HEK293 (cell line): ENCODE measurements at regions not wholly inside any gene's neighbourhood (a gene's known extent, or its start where the extent isn't known, plus 50 kb on each side); places are given as distances from the start of the nearest gene placed in this dataset.

Experiments used
- CTCF ChIA-PET: fragments of 350-600 bp; formaldehyde crosslinking; extraction: SDS; loops from one replicate; lab custom pipeline; 2021; ENCODE audit warnings: antibody characterized with exemption; lab: Yijun Ruan, JAX
- POLR2A ChIA-PET: fragments of 300-600 bp; formaldehyde crosslinking; extraction: SDS; loops from one replicate; lab custom pipeline; 2020; ENCODE audit warnings: antibody characterized with exemption, inconsistent platforms; lab: Yijun Ruan, JAX
- H3K27ac ChIP-seq: fragments of 200-500 bp; sonication (Bioruptor generic); 2 replicates; pipeline ENCODE4 v1.5.1; 2014; ENCODE audit warnings: low read depth, low read length, control low read depth, inconsistent platforms; ENCODE audit errors: extremely low read depth
- H3K36me3 ChIP-seq, 2 experiments: fragments of 200-500 bp in 1 of 2; sonication (Bioruptor generic) in 1 of 2; 1 replicate in 1 of 2; 2 replicates in 1 of 2; pipeline ENCODE4 v1.5.1; 2014 to 2017; ENCODE audit warnings: inconsistent platforms in 2 of 2, low read length in 2 of 2; ENCODE audit not compliant: control insufficient read depth in 2 of 2, insufficient read depth in 1 of 2
- H3K4me1 ChIP-seq: fragments of 200-500 bp; sonication (Bioruptor generic); 2 replicates; pipeline ENCODE4 v1.5.1; 2014; ENCODE audit warnings: mild to moderate bottlenecking, low read length, inconsistent platforms; ENCODE audit not compliant: control insufficient read depth, insufficient read depth
- H3K4me3 ChIP-seq: 2 replicates; pipeline ENCODE4 v1.5.1; 2011; ENCODE audit warnings: low read depth, mild to moderate bottlenecking, control low read depth, low read length, moderate library complexity
- H3K9me3 ChIP-seq: fragments of 200-500 bp; sonication (Bioruptor generic); 2 replicates; pipeline ENCODE4 v1.5.1; 2014; ENCODE audit warnings: low read depth, low read length, inconsistent platforms; ENCODE audit not compliant: control insufficient read depth, insufficient read depth
- KLF1 ChIP-seq: fragments of 450-650 bp; formaldehyde crosslinking; IDR thresholded peaks from 2 replicates; pipeline ENCODE4 v1.5.1; 2016; ENCODE audit warnings: missing biosample characterization, missing genetic modification characterization
- KLF16 ChIP-seq: fragments of 450-650 bp; formaldehyde crosslinking; IDR thresholded peaks from 2 replicates; pipeline ENCODE4 v1.5.1; 2017; ENCODE audit warnings: missing biosample characterization, missing genetic modification characterization
- KLF7 ChIP-seq: fragments of 450-650 bp; formaldehyde crosslinking; IDR thresholded peaks from 2 replicates; pipeline ENCODE4 v1.5.1; 2016; ENCODE audit warnings: missing biosample characterization, missing genetic modification characterization, borderline replicate concordance
- OVOL3 ChIP-seq: fragments of 450-650 bp; formaldehyde crosslinking; IDR thresholded peaks from 2 replicates; pipeline ENCODE4 v1.5.1; 2016; ENCODE audit warnings: missing biosample characterization, missing genetic modification characterization
- PRDM2 ChIP-seq: fragments of 450-650 bp; formaldehyde crosslinking; IDR thresholded peaks from 2 replicates; pipeline ENCODE4 v1.5.1; 2016; ENCODE audit warnings: missing biosample characterization, missing genetic modification characterization, borderline replicate concordance
- SP7 ChIP-seq: fragments of 450-650 bp; formaldehyde crosslinking; IDR thresholded peaks from 2 replicates; pipeline ENCODE4 v1.5.1; 2016; ENCODE audit warnings: missing biosample characterization, missing genetic modification characterization
- ZNF114 ChIP-seq: fragments of 450-650 bp; formaldehyde crosslinking; IDR thresholded peaks from 2 replicates; pipeline ENCODE4 v1.5.0; 2017; ENCODE audit warnings: missing biosample characterization, missing genetic modification characterization
- ZNF140 ChIP-seq: fragments of 450-650 bp; formaldehyde crosslinking; IDR thresholded peaks from 2 replicates; pipeline ENCODE4 v1.5.1; 2016; ENCODE audit warnings: missing biosample characterization, missing genetic modification characterization
- ZNF157 ChIP-seq: fragments of 450-650 bp; formaldehyde crosslinking; IDR thresholded peaks from 2 replicates; pipeline ENCODE4 v1.5.1; 2016; ENCODE audit warnings: missing biosample characterization, missing genetic modification characterization
- ZNF174 ChIP-seq: fragments of 450-650 bp; formaldehyde crosslinking; IDR thresholded peaks from 2 replicates; pipeline ENCODE4 v1.5.0; 2017; ENCODE audit warnings: missing biosample characterization, mild to moderate bottlenecking, missing genetic modification characterization
- ZNF223 ChIP-seq: fragments of 450-650 bp; formaldehyde crosslinking; IDR thresholded peaks from 2 replicates; pipeline ENCODE4 v1.5.1; 2016; ENCODE audit warnings: missing biosample characterization, missing genetic modification characterization
- ZNF280C ChIP-seq: fragments of 450-650 bp; formaldehyde crosslinking; IDR thresholded peaks from 2 replicates; pipeline ENCODE4 v1.5.1; 2016; ENCODE audit warnings: missing biosample characterization, missing genetic modification characterization
- ZNF426 ChIP-seq: fragments of 450-650 bp; formaldehyde crosslinking; IDR thresholded peaks from 2 replicates; pipeline ENCODE4 v1.5.1; 2017; ENCODE audit warnings: missing biosample characterization, missing genetic modification characterization, mild to moderate bottlenecking, inconsistent platforms, moderate library complexity
- ZNF488 ChIP-seq: fragments of 450-650 bp; formaldehyde crosslinking; IDR thresholded peaks from 2 replicates; pipeline ENCODE4 v1.5.1; 2016; ENCODE audit warnings: missing biosample characterization, missing genetic modification characterization
- ZNF561 ChIP-seq: fragments of 450-650 bp; IDR thresholded peaks from 2 replicates; pipeline ENCODE4 v1.5.1; 2018; ENCODE audit warnings: missing biosample characterization, missing genetic modification characterization, borderline replicate concordance
- ZNF645 ChIP-seq: fragments of 450-650 bp; formaldehyde crosslinking; IDR thresholded peaks from 2 replicates; pipeline ENCODE4; 2016; ENCODE audit warnings: missing biosample characterization, missing genetic modification characterization
- ZNF76 ChIP-seq: fragments of 450-650 bp; formaldehyde crosslinking; IDR thresholded peaks from 2 replicates; pipeline ENCODE4; 2016; ENCODE audit warnings: low read depth, missing biosample characterization, missing genetic modification characterization, borderline replicate concordance
- ZNF830 ChIP-seq: fragments of 450-650 bp; IDR thresholded peaks from 2 replicates; pipeline ENCODE4 v1.5.0; 2018; ENCODE audit warnings: missing biosample characterization, missing genetic modification characterization, low read depth, mild to moderate bottlenecking, moderate library complexity
- ZNF843 ChIP-seq: fragments of 450-650 bp; formaldehyde crosslinking; IDR thresholded peaks from 2 replicates; pipeline ENCODE4 v1.5.1; 2016; ENCODE audit warnings: missing biosample characterization, missing genetic modification characterization
- ZXDB ChIP-seq: fragments of 450-650 bp; formaldehyde crosslinking; IDR thresholded peaks from 2 replicates; pipeline ENCODE4 v1.5.1; 2016; ENCODE audit warnings: missing biosample characterization, missing genetic modification characterization

GRCh38 chr1:183710734-183711133 lies 57.6 kb upstream of the APOBEC4 start:
- ChIA-PET POLR2A (no interaction called here), CTCF (no interaction called here)
- no peak for TF ChIP-seq ZNF140 (tag by site-specific recombination)
- no peak for TF ChIP-seq KLF16 (tag by site-specific recombination)
- no peak for TF ChIP-seq ZNF76 (tag by site-specific recombination)
- TF ChIP-seq SP7, result no peak
- no peak for TF ChIP-seq ZNF280C (tag by site-specific recombination)
- H3K4me1 ChIP-seq, result no peaks in the 10 kb centered on the region
- H3K27ac ChIP-seq, result no peak overlapping the region
- H3K9me3 ChIP-seq, result no peaks in the 10 kb centered on the region
- H3K4me3 ChIP-seq, result no peak overlapping the region
- no peaks in the 10 kb centered on the region for H3K36me3 ChIP-seq

GRCh38 chr1:183710333-183710732 lies 57.2 kb upstream of the APOBEC4 start:
- Histone ChIP-seq H3K36me3 (no peaks in the 10 kb centered on the region), H3K27ac (no peak overlapping the region), H3K4me1 (no peaks in the 10 kb centered on the region), H3K9me3 (no peaks in the 10 kb centered on the region)
- CTCF ChIA-PET, result no interaction called here
- no peak for TF ChIP-seq ZNF174 (tag by site-specific recombination)
- TF ChIP-seq ZNF157 (tag by site-specific recombination), result no peak
- no peak for TF ChIP-seq ZNF830 (tag by site-specific recombination)
- TF ChIP-seq ZNF114 (tag by site-specific recombination), result no peak
- TF ChIP-seq KLF7 (tag by site-specific recombination), result no peak
- no peak for TF ChIP-seq ZNF426 (tag by site-specific recombination)
- no peak for TF ChIP-seq OVOL3 (tag by site-specific recombination)
- no peak for TF ChIP-seq ZNF561 (tag by site-specific recombination)
- no peak for TF ChIP-seq ZNF488
- TF ChIP-seq ZNF645 (tag by site-specific recombination), result no peak
- TF ChIP-seq ZNF843 (tag by site-specific recombination), result no peak
- no peak for TF ChIP-seq ZNF223 (tag by site-specific recombination)
- no peak for TF ChIP-seq ZXDB (tag by site-specific recombination)
- TF ChIP-seq, all 188 proteins: peak for 0
- POLR2A ChIA-PET, result no interaction called here
- H3K4me3 ChIP-seq, result no peak overlapping the region

- Histone ChIP-seq H3K36me3 (no peaks in the 10 kb centered on the region), H3K9me3 (no peaks in the 10 kb centered on the region), H3K27ac (no peak overlapping the region), H3K4me3 (no peak overlapping the region), H3K4me1 (no peaks in the 10 kb centered on the region)
- POLR2A ChIA-PET, result no interaction called here
- CTCF ChIA-PET, result interaction anchor here (0.7 to 1.0 kb wide), 2 partner anchors 17 to 212 kb away, joined by 3 to 5 read pairs; no protein-coding TSS in a partner anchor
- TF ChIP-seq PRDM2 (tag by site-specific recombination) (no peak), KLF1 (tag by site-specific recombination) (no peak), OVOL3 (tag by site-specific recombination) (no peak)
These were observed 51.0 kb upstream of the APOBEC4 start for GRCh38 chr1:183704131-183704530.
